ENCODE measurements at regions not wholly inside any gene's neighbourhood (a gene's known extent, or its start where the extent isn't known, plus 50 kb on each side); places are given as distances from the start of the nearest gene placed in this dataset.

- Mint-ChIP-seq H3K4me3 (no peak overlapping the region), H3K27me3 (ENCODE audit: low read depth in 3 of 3) (peaks cover 0 to 2% (median 0%) of the 10 kb centered on the region in 3 donors), H3K9me3 (peaks cover 3 to 25% (median 8%) of the 10 kb centered on the region in 7 donors), H3K27ac (peak overlapping the region in 1 of 7 donors; percentile 50), H3K4me1 (no peaks in the 10 kb centered on the region), H3K36me3 (no peaks in the 10 kb centered on the region)
- Histone ChIP-seq H3K9me3 (replicated peaks in 1 of 2; ENCODE audit: control insufficient read depth in 1 of 2, insufficient read depth in 1 of 2, low read length in 2 of 2) (peaks cover 22 to 23% of the 10 kb centered on the region in 2 donors), H3K36me3 (replicated peaks in 1 of 2; ENCODE audit: control insufficient read depth in 1 of 2, insufficient read depth in 2 of 2, low read length in 2 of 2) (no peaks in the 10 kb centered on the region), H3K27me3 (ENCODE audit: control insufficient read depth in 2 of 2, insufficient read depth in 2 of 2, low read length in 2 of 2) (no peaks in the 10 kb centered on the region), H2AFZ (ENCODE audit: insufficient read depth, low read depth, low read length, poor library complexity, severe bottlenecking) (no peak overlapping the region), H3K4me2 (replicated peaks; ENCODE audit: extremely low read depth, low read length, poor library complexity, severe bottlenecking) (no peak overlapping the region), H3K4me1 (ENCODE audit: control insufficient read depth in 1 of 2, insufficient read depth in 2 of 2, low read length in 2 of 2) (no peaks in the 10 kb centered on the region), H3K4me3 (replicated peaks in 1 of 3; ENCODE audit: low read depth in 2 of 3, low read length in 3 of 3) (no peak overlapping the region), H3K27ac (ENCODE audit: low read depth in 1 of 2, low read length in 2 of 2) (no peak overlapping the region), H3K79me2 (ENCODE audit: insufficient read depth, low read length) (no peaks in the 10 kb centered on the region), H4K20me1 (ENCODE audit: insufficient read depth, low read length) (no peaks in the 10 kb centered on the region), H3K9ac (ENCODE audit: insufficient read depth, low read length, poor library complexity, severe bottlenecking) (no peak overlapping the region)
- intact Hi-C loops (cut with micrococcal nuclease) = no loop called here
- 86% methylated on average over 1 of the region's 2 CpGs for WGBS (ENCODE audit: insufficient coverage)
- no peak for TF ChIP-seq CTCF (IDR thresholded peaks at IDR 0.05)
- no peak for DNase-seq
Observed at GRCh38 chr5:10031817-10032216, 217.9 kb downstream of the ATPSCKMT start.

- Histone ChIP-seq H4K20me1 (ENCODE audit: insufficient read depth, low read length) (no peaks in the 10 kb centered on the region), H3K4me3 (replicated peaks in 1 of 3; ENCODE audit: low read depth in 2 of 3, low read length in 3 of 3) (no peak overlapping the region), H3K27ac (ENCODE audit: low read depth in 1 of 2, low read length in 2 of 2) (no peak overlapping the region), H3K79me2 (ENCODE audit: insufficient read depth, low read length) (no peaks in the 10 kb centered on the region), H3K9me3 (replicated peaks in 1 of 2; ENCODE audit: control insufficient read depth in 1 of 2, insufficient read depth in 1 of 2, low read length in 2 of 2) (peaks cover 22 to 23% of the 10 kb centered on the region in 2 donors), H3K9ac (ENCODE audit: insufficient read depth, low read length, poor library complexity, severe bottlenecking) (no peak overlapping the region), H3K36me3 (replicated peaks in 1 of 2; ENCODE audit: control insufficient read depth in 1 of 2, insufficient read depth in 2 of 2, low read length in 2 of 2) (no peaks in the 10 kb centered on the region), H2AFZ (ENCODE audit: insufficient read depth, low read depth, low read length, poor library complexity, severe bottlenecking) (no peak overlapping the region), H3K4me2 (replicated peaks; ENCODE audit: extremely low read depth, low read length, poor library complexity, severe bottlenecking) (no peak overlapping the region), H3K4me1 (ENCODE audit: control insufficient read depth in 1 of 2, insufficient read depth in 2 of 2, low read length in 2 of 2) (no peaks in the 10 kb centered on the region), H3K27me3 (ENCODE audit: control insufficient read depth in 2 of 2, insufficient read depth in 2 of 2, low read length in 2 of 2) (no peaks in the 10 kb centered on the region)
- TF ChIP-seq CTCF (IDR thresholded peaks at IDR 0.05) = no peak
- intact Hi-C loops (cut with micrococcal nuclease) = no loop called here
- H3K9me3 Mint-ChIP-seq = peaks cover 4 to 25% (median 8%) of the 10 kb centered on the region in 7 donors
- peaks cover 0 to 2% (median 0%) of the 10 kb centered on the region in 3 donors for H3K27me3 Mint-ChIP-seq (ENCODE audit: low read depth in 3 of 3)
- no peak overlapping the region for H3K27ac Mint-ChIP-seq
- no peak for DNase-seq
- no peak overlapping the region for H3K4me3 Mint-ChIP-seq
- 90% methylated on average over 2 of the region's 2 CpGs for WGBS (ENCODE audit: insufficient coverage)
- no peaks in the 10 kb centered on the region for H3K36me3 Mint-ChIP-seq
- H3K4me1 Mint-ChIP-seq = no peaks in the 10 kb centered on the region
Observed at GRCh38 chr5:10030219-10030831, 219.4 kb downstream of the ATPSCKMT start.
